ENCODE measurements at regions not wholly inside any gene's neighbourhood (a gene's known extent, or its start where the extent isn't known, plus 50 kb on each side); places are given as distances from the start of the nearest gene placed in this dataset.

DNA sequence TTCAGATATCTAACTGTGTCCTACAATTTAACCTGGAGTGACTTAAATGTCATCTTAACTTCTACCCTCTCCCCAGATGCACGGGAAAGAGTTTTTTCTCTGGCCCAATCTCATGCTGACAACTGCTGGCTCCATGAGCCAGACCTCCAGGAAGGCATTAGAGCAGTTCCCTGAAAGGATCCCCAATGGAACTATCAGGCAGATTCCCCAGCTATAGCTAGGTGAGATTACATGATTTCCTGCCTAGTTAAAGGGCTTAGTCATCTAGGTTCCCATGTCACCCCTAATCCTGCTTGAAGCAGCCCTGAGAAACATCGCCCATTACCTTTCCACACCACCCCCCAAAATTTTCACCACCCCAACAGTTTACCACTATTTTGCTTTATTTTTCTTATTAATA lies 373.5 kb upstream of the TRPC7 start:
- TF ChIP-seq, protein P1, sequence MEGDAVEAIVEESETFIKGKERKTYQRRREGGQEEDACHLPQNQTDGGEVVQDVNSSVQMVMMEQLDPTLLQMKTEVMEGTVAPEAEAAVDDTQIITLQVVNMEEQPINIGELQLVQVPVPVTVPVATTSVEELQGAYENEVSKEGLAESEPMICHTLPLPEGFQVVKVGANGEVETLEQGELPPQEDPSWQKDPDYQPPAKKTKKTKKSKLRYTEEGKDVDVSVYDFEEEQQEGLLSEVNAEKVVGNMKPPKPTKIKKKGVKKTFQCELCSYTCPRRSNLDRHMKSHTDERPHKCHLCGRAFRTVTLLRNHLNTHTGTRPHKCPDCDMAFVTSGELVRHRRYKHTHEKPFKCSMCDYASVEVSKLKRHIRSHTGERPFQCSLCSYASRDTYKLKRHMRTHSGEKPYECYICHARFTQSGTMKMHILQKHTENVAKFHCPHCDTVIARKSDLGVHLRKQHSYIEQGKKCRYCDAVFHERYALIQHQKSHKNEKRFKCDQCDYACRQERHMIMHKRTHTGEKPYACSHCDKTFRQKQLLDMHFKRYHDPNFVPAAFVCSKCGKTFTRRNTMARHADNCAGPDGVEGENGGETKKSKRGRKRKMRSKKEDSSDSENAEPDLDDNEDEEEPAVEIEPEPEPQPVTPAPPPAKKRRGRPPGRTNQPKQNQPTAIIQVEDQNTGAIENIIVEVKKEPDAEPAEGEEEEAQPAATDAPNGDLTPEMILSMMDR (conservative IDR thresholded peaks at IDR 0.05; ENCODE audit: low read depth in 2 of 2): no peak
- TF ChIP-seq JUNB (IDR thresholded peaks at IDR 0.05; ENCODE audit: unreplicated experiment) (no peak), POLR2AphosphoS5 (IDR thresholded peaks at IDR 0.05; ENCODE audit: low read depth) (no peak), EZH2 (IDR thresholded peaks at IDR 0.05; ENCODE audit: low read depth, unreplicated experiment) (no peak), NANOG (IDR thresholded peaks at IDR 0.05; ENCODE audit: borderline replicate concordance) (no peak), CREB1 (CRISPR knock-in tag; IDR thresholded peaks at IDR 0.05; ENCODE audit: low read depth) (no peak), EZH2phosphoT487 (IDR thresholded peaks at IDR 0.05; ENCODE audit: unreplicated experiment) (no peak), ZNF331 (CRISPR knock-in tag; IDR thresholded peaks at IDR 0.05; ENCODE audit: low read depth) (no peak), ZNF114 (CRISPR knock-in tag; IDR thresholded peaks at IDR 0.05) (no peak)
- TF ChIP-seq, protein P2, sequence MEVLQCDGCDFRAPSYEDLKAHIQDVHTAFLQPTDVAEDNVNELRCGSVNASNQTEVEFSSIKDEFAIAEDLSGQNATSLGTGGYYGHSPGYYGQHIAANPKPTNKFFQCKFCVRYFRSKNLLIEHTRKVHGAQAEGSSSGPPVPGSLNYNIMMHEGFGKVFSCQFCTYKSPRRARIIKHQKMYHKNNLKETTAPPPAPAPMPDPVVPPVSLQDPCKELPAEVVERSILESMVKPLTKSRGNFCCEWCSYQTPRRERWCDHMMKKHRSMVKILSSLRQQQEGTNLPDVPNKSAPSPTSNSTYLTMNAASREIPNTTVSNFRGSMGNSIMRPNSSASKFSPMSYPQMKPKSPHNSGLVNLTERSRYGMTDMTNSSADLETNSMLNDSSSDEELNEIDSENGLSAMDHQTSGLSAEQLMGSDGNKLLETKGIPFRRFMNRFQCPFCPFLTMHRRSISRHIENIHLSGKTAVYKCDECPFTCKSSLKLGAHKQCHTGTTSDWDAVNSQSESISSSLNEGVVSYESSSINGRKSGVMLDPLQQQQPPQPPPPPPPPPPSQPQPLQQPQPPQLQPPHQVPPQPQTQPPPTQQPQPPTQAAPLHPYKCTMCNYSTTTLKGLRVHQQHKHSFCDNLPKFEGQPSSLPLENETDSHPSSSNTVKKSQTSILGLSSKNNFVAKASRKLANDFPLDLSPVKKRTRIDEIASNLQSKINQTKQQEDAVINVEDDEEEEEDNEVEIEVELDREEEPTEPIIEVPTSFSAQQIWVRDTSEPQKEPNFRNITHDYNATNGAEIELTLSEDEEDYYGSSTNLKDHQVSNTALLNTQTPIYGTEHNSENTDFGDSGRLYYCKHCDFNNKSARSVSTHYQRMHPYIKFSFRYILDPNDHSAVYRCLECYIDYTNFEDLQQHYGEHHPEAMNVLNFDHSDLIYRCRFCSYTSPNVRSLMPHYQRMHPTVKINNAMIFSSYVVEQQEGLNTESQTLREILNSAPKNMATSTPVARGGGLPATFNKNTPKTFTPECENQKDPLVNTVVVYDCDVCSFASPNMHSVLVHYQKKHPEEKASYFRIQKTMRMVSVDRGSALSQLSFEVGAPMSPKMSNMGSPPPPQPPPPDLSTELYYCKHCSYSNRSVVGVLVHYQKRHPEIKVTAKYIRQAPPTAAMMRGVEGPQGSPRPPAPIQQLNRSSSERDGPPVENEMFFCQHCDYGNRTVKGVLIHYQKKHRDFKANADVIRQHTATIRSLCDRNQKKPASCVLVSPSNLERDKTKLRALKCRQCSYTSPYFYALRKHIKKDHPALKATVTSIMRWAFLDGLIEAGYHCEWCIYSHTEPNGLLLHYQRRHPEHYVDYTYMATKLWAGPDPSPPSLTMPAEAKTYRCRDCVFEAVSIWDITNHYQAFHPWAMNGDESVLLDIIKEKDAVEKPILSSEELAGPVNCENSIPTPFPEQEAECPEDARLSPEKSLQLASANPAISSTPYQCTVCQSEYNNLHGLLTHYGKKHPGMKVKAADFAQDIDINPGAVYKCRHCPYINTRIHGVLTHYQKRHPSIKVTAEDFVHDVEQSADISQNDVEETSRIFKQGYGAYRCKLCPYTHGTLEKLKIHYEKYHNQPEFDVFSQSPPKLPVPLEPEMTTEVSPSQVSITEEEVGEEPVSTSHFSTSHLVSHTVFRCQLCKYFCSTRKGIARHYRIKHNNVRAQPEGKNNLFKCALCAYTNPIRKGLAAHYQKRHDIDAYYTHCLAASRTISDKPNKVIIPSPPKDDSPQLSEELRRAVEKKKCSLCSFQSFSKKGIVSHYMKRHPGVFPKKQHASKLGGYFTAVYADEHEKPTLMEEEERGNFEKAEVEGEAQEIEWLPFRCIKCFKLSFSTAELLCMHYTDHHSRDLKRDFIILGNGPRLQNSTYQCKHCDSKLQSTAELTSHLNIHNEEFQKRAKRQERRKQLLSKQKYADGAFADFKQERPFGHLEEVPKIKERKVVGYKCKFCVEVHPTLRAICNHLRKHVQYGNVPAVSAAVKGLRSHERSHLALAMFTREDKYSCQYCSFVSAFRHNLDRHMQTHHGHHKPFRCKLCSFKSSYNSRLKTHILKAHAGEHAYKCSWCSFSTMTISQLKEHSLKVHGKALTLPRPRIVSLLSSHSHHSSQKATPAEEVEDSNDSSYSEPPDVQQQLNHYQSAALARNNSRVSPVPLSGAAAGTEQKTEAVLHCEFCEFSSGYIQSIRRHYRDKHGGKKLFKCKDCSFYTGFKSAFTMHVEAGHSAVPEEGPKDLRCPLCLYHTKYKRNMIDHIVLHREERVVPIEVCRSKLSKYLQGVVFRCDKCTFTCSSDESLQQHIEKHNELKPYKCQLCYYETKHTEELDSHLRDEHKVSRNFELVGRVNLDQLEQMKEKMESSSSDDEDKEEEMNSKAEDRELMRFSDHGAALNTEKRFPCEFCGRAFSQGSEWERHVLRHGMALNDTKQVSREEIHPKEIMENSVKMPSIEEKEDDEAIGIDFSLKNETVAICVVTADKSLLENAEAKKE (CRISPR knock-in tag; IDR thresholded peaks at IDR 0.05): no peak
- TF ChIP-seq, protein P3, sequence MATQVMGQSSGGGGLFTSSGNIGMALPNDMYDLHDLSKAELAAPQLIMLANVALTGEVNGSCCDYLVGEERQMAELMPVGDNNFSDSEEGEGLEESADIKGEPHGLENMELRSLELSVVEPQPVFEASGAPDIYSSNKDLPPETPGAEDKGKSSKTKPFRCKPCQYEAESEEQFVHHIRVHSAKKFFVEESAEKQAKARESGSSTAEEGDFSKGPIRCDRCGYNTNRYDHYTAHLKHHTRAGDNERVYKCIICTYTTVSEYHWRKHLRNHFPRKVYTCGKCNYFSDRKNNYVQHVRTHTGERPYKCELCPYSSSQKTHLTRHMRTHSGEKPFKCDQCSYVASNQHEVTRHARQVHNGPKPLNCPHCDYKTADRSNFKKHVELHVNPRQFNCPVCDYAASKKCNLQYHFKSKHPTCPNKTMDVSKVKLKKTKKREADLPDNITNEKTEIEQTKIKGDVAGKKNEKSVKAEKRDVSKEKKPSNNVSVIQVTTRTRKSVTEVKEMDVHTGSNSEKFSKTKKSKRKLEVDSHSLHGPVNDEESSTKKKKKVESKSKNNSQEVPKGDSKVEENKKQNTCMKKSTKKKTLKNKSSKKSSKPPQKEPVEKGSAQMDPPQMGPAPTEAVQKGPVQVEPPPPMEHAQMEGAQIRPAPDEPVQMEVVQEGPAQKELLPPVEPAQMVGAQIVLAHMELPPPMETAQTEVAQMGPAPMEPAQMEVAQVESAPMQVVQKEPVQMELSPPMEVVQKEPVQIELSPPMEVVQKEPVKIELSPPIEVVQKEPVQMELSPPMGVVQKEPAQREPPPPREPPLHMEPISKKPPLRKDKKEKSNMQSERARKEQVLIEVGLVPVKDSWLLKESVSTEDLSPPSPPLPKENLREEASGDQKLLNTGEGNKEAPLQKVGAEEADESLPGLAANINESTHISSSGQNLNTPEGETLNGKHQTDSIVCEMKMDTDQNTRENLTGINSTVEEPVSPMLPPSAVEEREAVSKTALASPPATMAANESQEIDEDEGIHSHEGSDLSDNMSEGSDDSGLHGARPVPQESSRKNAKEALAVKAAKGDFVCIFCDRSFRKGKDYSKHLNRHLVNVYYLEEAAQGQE (IDR thresholded peaks at IDR 0.05; ENCODE audit: unreplicated experiment): no peak
- TF ChIP-seq, protein P4, sequence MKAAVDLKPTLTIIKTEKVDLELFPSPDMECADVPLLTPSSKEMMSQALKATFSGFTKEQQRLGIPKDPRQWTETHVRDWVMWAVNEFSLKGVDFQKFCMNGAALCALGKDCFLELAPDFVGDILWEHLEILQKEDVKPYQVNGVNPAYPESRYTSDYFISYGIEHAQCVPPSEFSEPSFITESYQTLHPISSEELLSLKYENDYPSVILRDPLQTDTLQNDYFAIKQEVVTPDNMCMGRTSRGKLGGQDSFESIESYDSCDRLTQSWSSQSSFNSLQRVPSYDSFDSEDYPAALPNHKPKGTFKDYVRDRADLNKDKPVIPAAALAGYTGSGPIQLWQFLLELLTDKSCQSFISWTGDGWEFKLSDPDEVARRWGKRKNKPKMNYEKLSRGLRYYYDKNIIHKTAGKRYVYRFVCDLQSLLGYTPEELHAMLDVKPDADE (IDR thresholded peaks at IDR 0.05): no peak

Measured in GM23338 (cell line).